B cell (primary cell): ENCODE measurements at regions not wholly inside any gene's neighbourhood (a gene's known extent, or its start where the extent isn't known, plus 50 kb on each side); places are given as distances from the start of the nearest gene placed in this dataset.

Source experiments
- ATAC-seq: fragments of 200-7000 bp; cut with Tn5 transposase; one replicate; pipeline ENCODE4 v1.10.0; 2021; ENCODE audit warnings: low read depth, mild to moderate bottlenecking, moderate number of reproducible peaks, moderate library complexity
- CTCF ChIA-PET: fragments of 350-600 bp; sonication (Branson Sonifier 250); formaldehyde crosslinking; loops from one replicate; lab custom pipeline; 2021; ENCODE audit warnings: antibody characterized with exemption, inconsistent platforms; lab: Charles Lee
- POLR2A ChIA-PET: fragments of 350-600 bp; sonication (Branson Sonifier 250); formaldehyde crosslinking; loops from one replicate; lab custom pipeline; 2021; ENCODE audit warnings: antibody characterized with exemption; lab: Charles Lee
- DNase-seq: peaks from one replicate; pipeline ENCODE4 v3.0.0; 2013
- H2AFZ ChIP-seq: 2 replicates; pipeline ENCODE4 v1.6.1; 2012; ENCODE audit warnings: mild to moderate bottlenecking, low read depth, low read length; ENCODE audit not compliant: insufficient read depth, poor library complexity, severe bottlenecking
- H3K27ac ChIP-seq, 2 donors: 1 replicate in 1 of 2; 2 replicates in 1 of 2; pipeline ENCODE4 v1.5.1; 2012 to 2013; ENCODE audit warnings: low read length in 2 of 2, mild to moderate bottlenecking in 2 of 2, moderate library complexity in 1 of 2
- H3K27me3 ChIP-seq, 4 experiments: fragments of 200-600 bp in 1 of 4; sonication (generic) in 1 of 4; replicated peaks in 1 of 4; 1 replicate in 2 of 4; 2 replicates in 2 of 4; pipeline versions ENCODE4 v1.6.1 to v1.7.0; 2013 to 2016; ENCODE audit warnings: low read length in 3 of 4, mild to moderate bottlenecking in 2 of 4, mixed read lengths in 1 of 4, moderate library complexity in 1 of 4; ENCODE audit not compliant: insufficient read depth in 4 of 4, control insufficient read depth in 3 of 4; ENCODE audit errors: control extremely low read depth in 1 of 4
- H3K36me3 ChIP-seq, 2 experiments: replicated peaks in 1 of 2; 1 replicate in 1 of 2; 2 replicates in 1 of 2; pipeline versions ENCODE4 v1.6.1 to v1.7.1; 2013; ENCODE audit warnings: low read length in 1 of 2; ENCODE audit not compliant: insufficient read depth in 2 of 2, control insufficient read depth in 1 of 2; ENCODE audit errors: control extremely low read depth in 1 of 2, extremely low read depth in 1 of 2
- H3K4me1 ChIP-seq, 2 donors: fragments of 200-600 bp in 1 of 2; sonication (generic) in 1 of 2; 1 replicate in 1 of 2; 2 replicates in 1 of 2; pipeline versions ENCODE4 v1.5.1 to v1.6.1; 2013 to 2017; ENCODE audit warnings: low read length in 2 of 2; ENCODE audit not compliant: control insufficient read depth in 2 of 2, insufficient read depth in 2 of 2
- H3K4me2 ChIP-seq: replicated peaks from 2 replicates; pipeline ENCODE3; 2012; ENCODE audit warnings: mild to moderate bottlenecking, low read depth, low read length; ENCODE audit not compliant: poor library complexity, severe bottlenecking
- H3K4me3 ChIP-seq, 5 experiments: fragments of 200-600 bp in 1 of 5; sonication (generic) in 1 of 5; 1 replicate in 3 of 5; 2 replicates in 2 of 5; pipeline versions ENCODE4 v1.5.1 to v1.7.0; 2011 to 2016; ENCODE audit warnings: low read length in 4 of 5, mild to moderate bottlenecking in 4 of 5, low read depth in 2 of 5, control low read depth in 1 of 5, moderate library complexity in 1 of 5; ENCODE audit not compliant: insufficient read depth in 1 of 5; ENCODE audit errors: control extremely low read depth in 1 of 5, extremely low read depth in 1 of 5
- H3K79me2 ChIP-seq: fragments of 200-600 bp; sonication (generic); one replicate; pipeline ENCODE4 v1.6.0; 2016; ENCODE audit warnings: low read length; ENCODE audit not compliant: control insufficient read depth, insufficient read depth
- H3K9ac ChIP-seq: fragments of 200-600 bp; sonication (generic); 2 replicates; pipeline ENCODE4 v1.6.1; 2017; ENCODE audit warnings: mild to moderate bottlenecking, low read length, moderate library complexity
- H3K9me3 ChIP-seq, 3 donors: one replicate each; pipeline versions ENCODE4 v1.6.1 to v1.7.1; 2013; ENCODE audit warnings: low read length in 2 of 3; ENCODE audit not compliant: control insufficient read depth in 2 of 3, insufficient read depth in 1 of 3; ENCODE audit errors: control extremely low read depth in 1 of 3
- H4K20me1 ChIP-seq: 2 replicates; pipeline ENCODE4 v1.6.0; 2012; ENCODE audit warnings: mild to moderate bottlenecking, low read length; ENCODE audit not compliant: insufficient read depth, control insufficient read depth, poor library complexity, severe bottlenecking
- H3K27ac Mint-ChIP-seq: one replicate; pipeline ENCODE4 v1.8.0; 2021; ENCODE audit warnings: mixed read lengths
- H3K27me3 Mint-ChIP-seq: one replicate; pipeline ENCODE4 v1.8.0; 2021; ENCODE audit warnings: mixed read lengths
- H3K4me1 Mint-ChIP-seq: one replicate; pipeline ENCODE4 v1.8.0; 2021; ENCODE audit warnings: mixed read lengths
- H3K4me3 Mint-ChIP-seq: one replicate; pipeline ENCODE4 v1.8.0; 2021; ENCODE audit warnings: mixed read lengths
- H3K9me3 Mint-ChIP-seq: one replicate; pipeline ENCODE4 v1.8.0; 2022; ENCODE audit warnings: mixed read lengths; ENCODE audit not compliant: insufficient read depth
- CTCF ChIP-seq: fragments of 200-600 bp; IDR thresholded peaks from one replicate; pipeline ENCODE4 v1.8.0; 2022; ENCODE audit warnings: antibody characterized with exemption, mild to moderate bottlenecking
- EZH2 ChIP-seq: IDR thresholded peaks from 2 replicates; pipeline ENCODE4 v1.6.1; 2012; ENCODE audit warnings: borderline replicate concordance, low read depth, mild to moderate bottlenecking, moderate library complexity, low read length; ENCODE audit not compliant: insufficient read depth, poor library complexity, severe bottlenecking
- WGBS: methylation state at CpG from one replicate; pipeline ENCODE4 v1.1.5; 2013; ENCODE audit warnings: missing lambda C conversion rate; ENCODE audit not compliant: insufficient coverage; 5-methylcytosine and 5-hydroxymethylcytosine counted together
- intact Hi-C: fragments of 100-400 bp; cut with micrococcal nuclease; formaldehyde crosslinking; loops from one replicate; pipeline ENCODE4 v1.10.0; 2022

- ATAC-seq (no peak), DNase-seq (peak; percentile 3)
- no CpG with 5 or more reads among the region's 2 CpGs for WGBS
- Mint-ChIP-seq H3K4me1 (no peaks in the 10 kb centered on the region), H3K9me3 (no peaks in the 10 kb centered on the region), H3K4me3 (no peak overlapping the region), H3K27me3 (no peaks in the 10 kb centered on the region), H3K27ac (no peak overlapping the region)
- Histone ChIP-seq H3K4me1 (no peaks in the 10 kb centered on the region), H3K9me3 (no peaks in the 10 kb centered on the region), H3K9ac (no peak overlapping the region), H2AFZ (no peak overlapping the region), H3K4me3 (no peak overlapping the region), H4K20me1 (no peaks in the 10 kb centered on the region), H3K27ac (no peak overlapping the region), H3K79me2 (no peaks in the 10 kb centered on the region), H3K4me2 (no peak overlapping the region), H3K36me3 (no peaks in the 10 kb centered on the region), H3K27me3 (no peaks in the 10 kb centered on the region)
- ChIA-PET CTCF (interaction anchor here (0.8 to 2.3 kb wide), 8 partner anchors 11 to 1260 kb away, joined by 3 to 7 read pairs (median 4); partner anchors contain the start of gene NPY1R), POLR2A (no interaction called here)
- TF ChIP-seq CTCF (no peak), EZH2 (no peak)
- intact Hi-C loops, result loop anchor here (5.0 kb wide), 2 partner anchors 1049 to 1259 kb away; no protein-coding TSS in a partner anchor
These were observed 334.4 kb upstream of the FSTL5 start for GRCh38 chr4:162498168-162498567.

GRCh38 chr4:162497564-162498167 lies 333.9 kb upstream of the FSTL5 start:
- H3K27me3 Mint-ChIP-seq, result no peaks in the 10 kb centered on the region
- H4K20me1 ChIP-seq, result no peaks in the 10 kb centered on the region
- no peaks in the 10 kb centered on the region for H3K9me3 ChIP-seq
- intact Hi-C loops, result loop anchor here (5.0 kb wide), 2 partner anchors 1050 to 1260 kb away; no protein-coding TSS in a partner anchor
- ChIA-PET CTCF (interaction anchor here (0.7 to 2.3 kb wide), 8 partner anchors 12 to 1261 kb away, joined by 3 to 7 read pairs (median 4); no protein-coding TSS in a partner anchor), POLR2A (no interaction called here)
- H3K4me1 ChIP-seq, result no peaks in the 10 kb centered on the region
- no peak for TF ChIP-seq EZH2
- TF ChIP-seq CTCF, result peak; percentile 93
- no peak overlapping the region for H3K4me2 ChIP-seq
- peak; percentile 39 for DNase-seq
- WGBS, result no CpG with 5 or more reads among the region's 5 CpGs
- H3K4me3 ChIP-seq, result no peak overlapping the region
- H3K27ac ChIP-seq, result no peak overlapping the region
- H3K4me3 Mint-ChIP-seq, result no peak overlapping the region
- no peaks in the 10 kb centered on the region for H3K27me3 ChIP-seq
- H3K9ac ChIP-seq, result no peak overlapping the region
- H2AFZ ChIP-seq, result no peak overlapping the region
- no peaks in the 10 kb centered on the region for H3K4me1 Mint-ChIP-seq
- no peaks in the 10 kb centered on the region for H3K9me3 Mint-ChIP-seq
- ATAC-seq, result no peak
- H3K27ac Mint-ChIP-seq, result no peak overlapping the region
- no peaks in the 10 kb centered on the region for H3K36me3 ChIP-seq
- H3K79me2 ChIP-seq, result no peaks in the 10 kb centered on the region
